CD14-positive monocyte (primary cell): ENCODE measurements at regions not wholly inside any gene's neighbourhood (a gene's known extent, or its start where the extent isn't known, plus 50 kb on each side); places are given as distances from the start of the nearest gene placed in this dataset.

Source experiments
- DNase-seq, 3 donors: peaks; one replicate each; pipeline ENCODE4 v3.0.0-alpha.2; 2011 to 2022
- H2AFZ ChIP-seq: 2 replicates; pipeline ENCODE4 v1.6.0; 2012; ENCODE audit warnings: mild to moderate bottlenecking, low read depth, low read length, inconsistent platforms; ENCODE audit not compliant: insufficient read depth, poor library complexity, severe bottlenecking
- H3K27ac ChIP-seq, 2 donors: 1 replicate in 1 of 2; 2 replicates in 1 of 2; pipeline ENCODE4 v1.5.1; 2012 to 2013; ENCODE audit warnings: low read length in 2 of 2, control low read depth in 1 of 2, inconsistent platforms in 1 of 2, low read depth in 1 of 2, mild to moderate bottlenecking in 1 of 2
- H3K27me3 ChIP-seq, 2 donors: one replicate each; pipeline versions ENCODE4 v1.6.0 to v1.6.1; 2011 to 2013; ENCODE audit warnings: low read length in 2 of 2; ENCODE audit not compliant: control insufficient read depth in 2 of 2, insufficient read depth in 2 of 2
- H3K36me3 ChIP-seq, 2 donors: replicated peaks in 1 of 2; 1 replicate in 1 of 2; 2 replicates in 1 of 2; pipeline versions ENCODE4 v1.5.1 to v1.6.1; 2012 to 2013; ENCODE audit warnings: low read length in 2 of 2, control low read depth in 1 of 2, inconsistent platforms in 1 of 2, mild to moderate bottlenecking in 1 of 2; ENCODE audit not compliant: insufficient read depth in 2 of 2, control insufficient read depth in 1 of 2
- H3K4me1 ChIP-seq, 2 donors: 1 replicate in 1 of 2; 2 replicates in 1 of 2; pipeline versions ENCODE4 v1.5.1 to v1.6.1; 2012 to 2013; ENCODE audit warnings: low read length in 2 of 2, control low read depth in 1 of 2, inconsistent platforms in 1 of 2, mild to moderate bottlenecking in 1 of 2, moderate library complexity in 1 of 2; ENCODE audit not compliant: insufficient read depth in 2 of 2, control insufficient read depth in 1 of 2
- H3K4me2 ChIP-seq: replicated peaks from 2 replicates; pipeline ENCODE3; 2012; ENCODE audit warnings: low read length, moderate library complexity, mild to moderate bottlenecking; ENCODE audit not compliant: poor library complexity, severe bottlenecking; ENCODE audit errors: extremely low read depth
- H3K4me3 ChIP-seq, 3 experiments: fragments of 200-600 bp in 1 of 3; sonication (generic) in 1 of 3; replicated peaks in 1 of 3; 1 replicate in 2 of 3; 2 replicates in 1 of 3; pipeline ENCODE4 v1.5.1; 2011 to 2013; ENCODE audit warnings: low read length in 3 of 3, mild to moderate bottlenecking in 3 of 3, control low read depth in 2 of 3, low read depth in 2 of 3, inconsistent platforms in 1 of 3, moderate library complexity in 1 of 3
- H3K79me2 ChIP-seq: 2 replicates; pipeline ENCODE4 v1.6.0; 2012; ENCODE audit warnings: mild to moderate bottlenecking, control low read depth, inconsistent platforms, low read length, moderate library complexity; ENCODE audit not compliant: insufficient read depth
- H3K9ac ChIP-seq: 2 replicates; pipeline ENCODE4 v1.6.0; 2017; ENCODE audit warnings: low read length, mild to moderate bottlenecking; ENCODE audit not compliant: insufficient read depth, poor library complexity, severe bottlenecking
- H3K9me3 ChIP-seq, 2 donors: replicated peaks in 1 of 2; 1 replicate in 1 of 2; 2 replicates in 1 of 2; pipeline versions ENCODE4 v1.5.1 to v1.6.1; 2012 to 2013; ENCODE audit warnings: low read length in 2 of 2, control low read depth in 1 of 2; ENCODE audit not compliant: control insufficient read depth in 1 of 2, insufficient read depth in 1 of 2
- H4K20me1 ChIP-seq: 2 replicates; pipeline ENCODE4 v1.6.0; 2012; ENCODE audit warnings: mild to moderate bottlenecking, low read length, control low read depth, moderate library complexity; ENCODE audit not compliant: insufficient read depth
- H3K27ac Mint-ChIP-seq, 7 donors: one replicate each; pipeline ENCODE4 v1.8.0; 2020; ENCODE audit warnings: mild to moderate bottlenecking in 7 of 7, mixed read lengths in 7 of 7, moderate library complexity in 6 of 7, inconsistent platforms in 2 of 7
- H3K27me3 Mint-ChIP-seq, 3 donors: one replicate each; pipeline ENCODE4 v1.8.0; 2021 to 2022; ENCODE audit warnings: low read depth in 3 of 3, mild to moderate bottlenecking in 3 of 3, mixed read lengths in 3 of 3, moderate library complexity in 3 of 3, inconsistent platforms in 1 of 3
- H3K36me3 Mint-ChIP-seq, 2 donors: one replicate each; pipeline ENCODE4 v1.8.0; 2020; ENCODE audit warnings: mixed read lengths in 2 of 2, inconsistent platforms in 1 of 2, mild to moderate bottlenecking in 1 of 2
- H3K4me1 Mint-ChIP-seq: one replicate; pipeline ENCODE4 v1.8.0; 2020; ENCODE audit warnings: mild to moderate bottlenecking, mixed read lengths
- H3K4me3 Mint-ChIP-seq, 2 donors: one replicate each; pipeline ENCODE4 v1.8.0; 2020; ENCODE audit warnings: mild to moderate bottlenecking in 2 of 2, mixed read lengths in 2 of 2, moderate library complexity in 1 of 2
- H3K9me3 Mint-ChIP-seq, 7 donors: one replicate each; pipeline ENCODE4 v1.8.0; 2020 to 2022; ENCODE audit warnings: mixed read lengths in 7 of 7, mild to moderate bottlenecking in 6 of 7, moderate library complexity in 6 of 7, inconsistent platforms in 2 of 7
- CTCF ChIP-seq: fragments of 200-600 bp; IDR thresholded peaks from one replicate; pipeline ENCODE4 v1.8.0; 2022; ENCODE audit warnings: antibody characterized with exemption, mild to moderate bottlenecking
- WGBS: methylation state at CpG from one replicate; pipeline ENCODE4 v1.1.5; 2013; ENCODE audit warnings: missing lambda C conversion rate; ENCODE audit not compliant: insufficient coverage; 5-methylcytosine and 5-hydroxymethylcytosine counted together
- intact Hi-C, 2 donors: fragments of 100-400 bp; cut with micrococcal nuclease; formaldehyde crosslinking; loops; one replicate each; pipeline versions ENCODE4 v1.15.0 to v1.15.1; 2023

GRCh38 chr19:31597616-31598015, 248.4 kb upstream of the TSHZ3 start:
- Mint-ChIP-seq H3K36me3 (no peaks in the 10 kb centered on the region), H3K27ac (no peak overlapping the region), H3K4me3 (no peak overlapping the region), H3K4me1 (no peaks in the 10 kb centered on the region), H3K9me3 (peaks cover 0 to 4% (median 1%) of the 10 kb centered on the region in 7 donors), H3K27me3 (peaks cover 1 to 4% (median 3%) of the 10 kb centered on the region in 3 donors)
- Histone ChIP-seq H3K4me2 (no peak overlapping the region), H3K79me2 (no peaks in the 10 kb centered on the region), H3K9ac (no peak overlapping the region), H2AFZ (no peak overlapping the region), H3K4me1 (no peaks in the 10 kb centered on the region), H3K4me3 (no peak overlapping the region), H4K20me1 (no peaks in the 10 kb centered on the region), H3K27ac (no peak overlapping the region), H3K36me3 (no peaks in the 10 kb centered on the region), H3K27me3 (no peaks in the 10 kb centered on the region), H3K9me3 (no peaks in the 10 kb centered on the region)
- intact Hi-C loops, result no loop called here
- DNase-seq, result no peak
- WGBS, result 100% methylated on average over 1 of the region's 9 CpGs
- TF ChIP-seq CTCF, result no peak

- Mint-ChIP-seq H3K9me3 (peaks cover 0 to 4% (median 1%) of the 10 kb centered on the region in 7 donors), H3K4me3 (no peak overlapping the region), H3K27ac (peak overlapping the region in 2 of 7 donors; percentile 30 to 42), H3K36me3 (no peaks in the 10 kb centered on the region), H3K4me1 (no peaks in the 10 kb centered on the region), H3K27me3 (peaks cover 1 to 4% (median 1%) of the 10 kb centered on the region in 3 donors)
- Histone ChIP-seq H2AFZ (no peak overlapping the region), H3K4me3 (no peak overlapping the region), H3K4me2 (no peak overlapping the region), H3K4me1 (no peaks in the 10 kb centered on the region), H3K79me2 (no peaks in the 10 kb centered on the region), H3K27me3 (no peaks in the 10 kb centered on the region), H4K20me1 (no peaks in the 10 kb centered on the region), H3K36me3 (no peaks in the 10 kb centered on the region), H3K27ac (no peak overlapping the region), H3K9me3 (no peaks in the 10 kb centered on the region), H3K9ac (no peak overlapping the region)
- intact Hi-C loops, result no loop called here
- TF ChIP-seq CTCF, result no peak
- WGBS, result 86% methylated on average over 1 of the region's 2 CpGs
- DNase-seq, result no peak
Measured at GRCh38 chr19:31598730-31599238, 249.5 kb upstream of the TSHZ3 start.
